HL-60 (cell line): ENCODE measurements at regions not wholly inside any gene's neighbourhood (a gene's known extent, or its start where the extent isn't known, plus 50 kb on each side); places are given as distances from the start of the nearest gene placed in this dataset.

Experiments used
- CTCF ChIP-seq: IDR thresholded peaks from one replicate; pipeline ENCODE4 v1.5.1; 2011; ENCODE audit warnings: low read length, control low read depth, inconsistent platforms; ENCODE audit not compliant: insufficient read depth
- POLR2AphosphoS5 ChIP-seq: IDR thresholded peaks from 2 replicates; pipeline ENCODE4 v1.6.1; 2012; ENCODE audit warnings: low read depth
- REST ChIP-seq: IDR thresholded peaks from 2 replicates; pipeline ENCODE4 v1.6.1; 2012; ENCODE audit warnings: low read depth; ENCODE audit not compliant: insufficient replicate concordance

- TF ChIP-seq CTCF (no peak), REST (no peak), POLR2AphosphoS5 (no peak)
Measured at GRCh38 chr10:35852721-35853120, 210.6 kb upstream of the FZD8 start.
